SU-DHL-6 (cell line): ENCODE measurements at regions not wholly inside any gene's neighbourhood (a gene's known extent, or its start where the extent isn't known, plus 50 kb on each side); places are given as distances from the start of the nearest gene placed in this dataset.

Experiments used
- EZH2phosphoT487 ChIP-seq: fragments of 200-600 bp; sonication (generic), shearing (Covaris generic); conservative IDR thresholded peaks from 2 replicates; pipeline ENCODE4 v1.6.1; 2018; ENCODE audit warnings: mild to moderate bottlenecking, antibody characterized with exemption, low read length, moderate library complexity, mixed read lengths
- TF ChIP-seq, protein P1 (sequence below): fragments of 200-600 bp; sonication (generic); IDR thresholded peaks from one replicate; pipeline ENCODE4 v1.5.1; 2017; ENCODE audit warnings: antibody characterized with exemption, mild to moderate bottlenecking, low read length, moderate library complexity; ENCODE audit not compliant: insufficient read depth, poor library complexity, severe bottlenecking

DNA sequence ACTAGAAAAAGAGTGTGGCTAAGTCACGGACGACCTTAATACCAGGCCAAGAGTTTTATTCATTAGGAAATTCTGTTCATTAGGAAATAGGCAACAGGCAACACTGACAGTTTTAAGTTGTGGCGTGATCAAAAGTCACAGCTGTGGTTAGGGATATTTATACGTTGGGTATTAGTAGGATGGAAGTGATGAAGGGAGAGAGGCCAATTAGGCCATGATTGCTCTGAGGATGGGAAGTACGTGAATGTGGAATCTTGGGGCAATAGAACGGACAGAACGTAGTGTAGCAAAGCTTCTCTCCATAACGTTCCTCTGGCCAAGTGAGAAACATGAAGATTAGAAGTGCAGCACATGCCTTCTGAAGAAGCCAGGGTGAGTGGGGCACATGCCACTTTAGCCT lies 290.1 kb upstream of the ZNF608 start:
- TF ChIP-seq, protein P1, sequence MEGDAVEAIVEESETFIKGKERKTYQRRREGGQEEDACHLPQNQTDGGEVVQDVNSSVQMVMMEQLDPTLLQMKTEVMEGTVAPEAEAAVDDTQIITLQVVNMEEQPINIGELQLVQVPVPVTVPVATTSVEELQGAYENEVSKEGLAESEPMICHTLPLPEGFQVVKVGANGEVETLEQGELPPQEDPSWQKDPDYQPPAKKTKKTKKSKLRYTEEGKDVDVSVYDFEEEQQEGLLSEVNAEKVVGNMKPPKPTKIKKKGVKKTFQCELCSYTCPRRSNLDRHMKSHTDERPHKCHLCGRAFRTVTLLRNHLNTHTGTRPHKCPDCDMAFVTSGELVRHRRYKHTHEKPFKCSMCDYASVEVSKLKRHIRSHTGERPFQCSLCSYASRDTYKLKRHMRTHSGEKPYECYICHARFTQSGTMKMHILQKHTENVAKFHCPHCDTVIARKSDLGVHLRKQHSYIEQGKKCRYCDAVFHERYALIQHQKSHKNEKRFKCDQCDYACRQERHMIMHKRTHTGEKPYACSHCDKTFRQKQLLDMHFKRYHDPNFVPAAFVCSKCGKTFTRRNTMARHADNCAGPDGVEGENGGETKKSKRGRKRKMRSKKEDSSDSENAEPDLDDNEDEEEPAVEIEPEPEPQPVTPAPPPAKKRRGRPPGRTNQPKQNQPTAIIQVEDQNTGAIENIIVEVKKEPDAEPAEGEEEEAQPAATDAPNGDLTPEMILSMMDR, result no peak
- TF ChIP-seq EZH2phosphoT487, result no peak
